ENCODE measurements at regions not wholly inside any gene's neighbourhood (a gene's known extent, or its start where the extent isn't known, plus 50 kb on each side); places are given as distances from the start of the nearest gene placed in this dataset.
"Not testable (repeated sequence)": the region's sequence is repeated elsewhere in the genome, so short reads cannot be mapped to it uniquely, and the experiment has no call there.

- Mint-ChIP-seq H3K36me3 (ENCODE audit: low read depth) (no peaks in the 10 kb centered on the region), H3K9me3 (peaks cover 13% of the 10 kb centered on the region), H3K27ac (no peak overlapping the region), H3K4me1 (peaks cover 12% of the 10 kb centered on the region), H3K27me3 (peaks cover 13% of the 10 kb centered on the region), H3K4me3 (no peak overlapping the region)
- intact Hi-C loops (cut with micrococcal nuclease) = no loop called here
- no peak for DNase-seq
Observed at GRCh38 chr21:35436899-35437298, 387.8 kb upstream of the RUNX1 start.

GRCh38 chr21:35432601-35433000, 383.5 kb upstream of the RUNX1 start:
- H3K27me3 Mint-ChIP-seq; intact Hi-C loops (cut with micrococcal nuclease); H3K36me3 Mint-ChIP-seq (ENCODE audit: low read depth); DNase-seq; H3K27ac Mint-ChIP-seq; H3K4me3 Mint-ChIP-seq: not testable (repeated sequence)
- peaks cover 13% of the 10 kb centered on the region for H3K4me1 Mint-ChIP-seq
- H3K9me3 Mint-ChIP-seq = peaks cover 17% of the 10 kb centered on the region

- H3K4me3 Mint-ChIP-seq = no peak overlapping the region
- no peaks in the 10 kb centered on the region for H3K36me3 Mint-ChIP-seq (ENCODE audit: low read depth)
- peaks cover 16% of the 10 kb centered on the region for H3K9me3 Mint-ChIP-seq
- peaks cover 5% of the 10 kb centered on the region for H3K27me3 Mint-ChIP-seq
- no peak for DNase-seq
- intact Hi-C loops (cut with micrococcal nuclease) = no loop called here
- no peak overlapping the region for H3K27ac Mint-ChIP-seq
- H3K4me1 Mint-ChIP-seq = peaks cover 24% of the 10 kb centered on the region
Observed at GRCh38 chr21:35430260-35430659, 381.2 kb upstream of the RUNX1 start.

- H3K27me3 Mint-ChIP-seq = peaks cover 5% of the 10 kb centered on the region
Observed at GRCh38 chr21:35428937-35429336, 379.8 kb upstream of the RUNX1 start.

GRCh38 chr21:35428489-35428888, 379.4 kb upstream of the RUNX1 start:
- Mint-ChIP-seq H3K36me3 (ENCODE audit: low read depth) (no peaks in the 10 kb centered on the region), H3K4me3 (peak overlapping the region; percentile 46), H3K9me3 (peaks cover 8% of the 10 kb centered on the region), H3K27ac (no peak overlapping the region), H3K4me1 (peaks cover 24% of the 10 kb centered on the region), H3K27me3 (peaks cover 5% of the 10 kb centered on the region)
- DNase-seq = peak; percentile 70
- intact Hi-C loops (cut with micrococcal nuclease) = no loop called here

More at GRCh38 chr21:35428937-35429336, 379.8 kb upstream of the RUNX1 start:
- intact Hi-C loops (cut with micrococcal nuclease) = no loop called here
- no peak overlapping the region for H3K4me3 Mint-ChIP-seq
- H3K36me3 Mint-ChIP-seq (ENCODE audit: low read depth) = no peaks in the 10 kb centered on the region
- no peak overlapping the region for H3K27ac Mint-ChIP-seq
- H3K4me1 Mint-ChIP-seq = peaks cover 24% of the 10 kb centered on the region
- no peak for DNase-seq
- peaks cover 8% of the 10 kb centered on the region for H3K9me3 Mint-ChIP-seq

- intact Hi-C loops (cut with micrococcal nuclease) = no loop called here
- Mint-ChIP-seq H3K27me3 (peaks cover 5% of the 10 kb centered on the region), H3K36me3 (ENCODE audit: low read depth) (no peaks in the 10 kb centered on the region), H3K27ac (no peak overlapping the region), H3K9me3 (peaks cover 8% of the 10 kb centered on the region), H3K4me1 (peaks cover 24% of the 10 kb centered on the region), H3K4me3 (peak overlapping the region; percentile 46)
- no peak for DNase-seq
Observed at GRCh38 chr21:35428001-35428320, 378.9 kb upstream of the RUNX1 start.

GRCh38 chr21:35427320-35428000, 378.4 kb upstream of the RUNX1 start:
- H3K4me3 Mint-ChIP-seq = no peak overlapping the region
- no peaks in the 10 kb centered on the region for H3K36me3 Mint-ChIP-seq (ENCODE audit: low read depth)
- peaks cover 24% of the 10 kb centered on the region for H3K4me1 Mint-ChIP-seq
- DNase-seq = no peak
- peaks cover 5% of the 10 kb centered on the region for H3K27me3 Mint-ChIP-seq
- H3K27ac Mint-ChIP-seq = no peak overlapping the region
- intact Hi-C loops (cut with micrococcal nuclease) = no loop called here
- H3K9me3 Mint-ChIP-seq = peaks cover 8% of the 10 kb centered on the region

- Mint-ChIP-seq H3K4me1 (peaks cover 24% of the 10 kb centered on the region), H3K4me3 (no peak overlapping the region), H3K9me3 (peaks cover 9% of the 10 kb centered on the region), H3K36me3 (ENCODE audit: low read depth) (no peaks in the 10 kb centered on the region), H3K27ac (no peak overlapping the region), H3K27me3 (peaks cover 5% of the 10 kb centered on the region)
- intact Hi-C loops (cut with micrococcal nuclease) = no loop called here
- DNase-seq = no peak
Observed at GRCh38 chr21:35426897-35427296, 377.8 kb upstream of the RUNX1 start.

- H3K4me3 Mint-ChIP-seq = no peak overlapping the region
- H3K4me1 Mint-ChIP-seq = peaks cover 24% of the 10 kb centered on the region
- peaks cover 5% of the 10 kb centered on the region for H3K27me3 Mint-ChIP-seq
- intact Hi-C loops (cut with micrococcal nuclease) = no loop called here
- H3K36me3 Mint-ChIP-seq (ENCODE audit: low read depth) = no peaks in the 10 kb centered on the region
- peaks cover 7% of the 10 kb centered on the region for H3K9me3 Mint-ChIP-seq
- no peak overlapping the region for H3K27ac Mint-ChIP-seq
- no peak for DNase-seq
Observed at GRCh38 chr21:35426469-35426868, 377.4 kb upstream of the RUNX1 start.

- H3K36me3 Mint-ChIP-seq (ENCODE audit: low read depth) = no peaks in the 10 kb centered on the region
- no peak overlapping the region for H3K4me3 Mint-ChIP-seq
- intact Hi-C loops (cut with micrococcal nuclease) = no loop called here
- peaks cover 10% of the 10 kb centered on the region for H3K9me3 Mint-ChIP-seq
- no peak overlapping the region for H3K27ac Mint-ChIP-seq
- peaks cover 3% of the 10 kb centered on the region for H3K27me3 Mint-ChIP-seq
- DNase-seq = no peak
- peaks cover 24% of the 10 kb centered on the region for H3K4me1 Mint-ChIP-seq
Observed at GRCh38 chr21:35424122-35424521, 375.0 kb upstream of the RUNX1 start.

- peaks cover 3% of the 10 kb centered on the region for H3K27me3 Mint-ChIP-seq
- no peak overlapping the region for H3K4me3 Mint-ChIP-seq
- no peak overlapping the region for H3K27ac Mint-ChIP-seq
- peaks cover 21% of the 10 kb centered on the region for H3K4me1 Mint-ChIP-seq
- DNase-seq = no peak
- H3K9me3 Mint-ChIP-seq = peaks cover 14% of the 10 kb centered on the region
- no peaks in the 10 kb centered on the region for H3K36me3 Mint-ChIP-seq (ENCODE audit: low read depth)
- intact Hi-C loops (cut with micrococcal nuclease) = no loop called here
Observed at GRCh38 chr21:35423709-35424108, 374.6 kb upstream of the RUNX1 start.

GRCh38 chr21:35422011-35422410, 372.9 kb upstream of the RUNX1 start:
- no peaks in the 10 kb centered on the region for H3K27me3 Mint-ChIP-seq
- H3K9me3 Mint-ChIP-seq = peaks cover 15% of the 10 kb centered on the region
- H3K27ac Mint-ChIP-seq = no peak overlapping the region
- no peak overlapping the region for H3K4me3 Mint-ChIP-seq
- H3K4me1 Mint-ChIP-seq = peaks cover 7% of the 10 kb centered on the region
- intact Hi-C loops (cut with micrococcal nuclease) = no loop called here
- no peaks in the 10 kb centered on the region for H3K36me3 Mint-ChIP-seq (ENCODE audit: low read depth)
- no peak for DNase-seq

GRCh38 chr21:35421221-35421620, 372.1 kb upstream of the RUNX1 start:
- Mint-ChIP-seq H3K27me3 (peaks cover 2% of the 10 kb centered on the region), H3K4me3 (no peak overlapping the region), H3K4me1 (no peaks in the 10 kb centered on the region)

GRCh38 chr21:35420656-35421055, 371.6 kb upstream of the RUNX1 start:
- Mint-ChIP-seq H3K36me3 (ENCODE audit: low read depth) (no peaks in the 10 kb centered on the region), H3K27me3 (peaks cover 2% of the 10 kb centered on the region), H3K9me3 (peaks cover 15% of the 10 kb centered on the region), H3K4me1 (no peaks in the 10 kb centered on the region), H3K4me3 (no peak overlapping the region), H3K27ac (no peak overlapping the region)
- intact Hi-C loops (cut with micrococcal nuclease) = no loop called here
- DNase-seq = no peak

More at GRCh38 chr21:35421221-35421620, 372.1 kb upstream of the RUNX1 start:
- Mint-ChIP-seq H3K36me3 (ENCODE audit: low read depth) (no peaks in the 10 kb centered on the region), H3K27ac (no peak overlapping the region), H3K9me3 (peaks cover 15% of the 10 kb centered on the region)
- intact Hi-C loops (cut with micrococcal nuclease) = no loop called here
- DNase-seq = no peak

- peaks cover 20% of the 10 kb centered on the region for H3K27me3 Mint-ChIP-seq
- peaks cover 14% of the 10 kb centered on the region for H3K9me3 Mint-ChIP-seq
- H3K4me1 Mint-ChIP-seq = no peaks in the 10 kb centered on the region
- no peak overlapping the region for H3K27ac Mint-ChIP-seq
- DNase-seq = no peak
- no peak overlapping the region for H3K4me3 Mint-ChIP-seq
- no peaks in the 10 kb centered on the region for H3K36me3 Mint-ChIP-seq (ENCODE audit: low read depth)
- intact Hi-C loops (cut with micrococcal nuclease) = no loop called here
Observed at GRCh38 chr21:35417762-35418161, 368.7 kb upstream of the RUNX1 start.

Data from activated CD4-positive, alpha-beta T cell treated with anti-CD3 and anti-CD28 coated beads, Interleukin-2, amount 10 ng/mL, durations not matched to agents 24 days and 14 days (primary cell).